Effector memory CD8-positive, alpha-beta T cell (primary cell): ENCODE measurements at regions not wholly inside any gene's neighbourhood (a gene's known extent, or its start where the extent isn't known, plus 50 kb on each side); places are given as distances from the start of the nearest gene placed in this dataset.

Experiments
- ATAC-seq: fragments of 150-1000 bp; cut with Tn5 transposase; replicated peaks from 2 replicates; pipeline ENCODE4 v1.10.0; 2021; ENCODE audit warnings: mild to moderate bottlenecking, moderate library complexity
- DNase-seq, 3 experiments: peaks; one replicate each; pipeline ENCODE4 v3.0.0; 2021
- H3K27ac Mint-ChIP-seq, 2 donors: one replicate each; pipeline ENCODE4 v1.8.0; 2022; ENCODE audit warnings: mild to moderate bottlenecking in 2 of 2, mixed read lengths in 2 of 2, moderate library complexity in 2 of 2
- H3K27me3 Mint-ChIP-seq, 2 donors: one replicate each; pipeline ENCODE4 v1.8.0; 2022; ENCODE audit warnings: mixed read lengths in 2 of 2
- H3K36me3 Mint-ChIP-seq: one replicate; pipeline ENCODE4 v1.8.0; 2022; ENCODE audit warnings: mild to moderate bottlenecking, moderate library complexity, mixed read lengths; ENCODE audit not compliant: insufficient read depth
- H3K4me1 Mint-ChIP-seq, 2 donors: one replicate each; pipeline ENCODE4 v1.8.0; 2022; ENCODE audit warnings: low read depth in 2 of 2, mixed read lengths in 2 of 2
- H3K4me3 Mint-ChIP-seq, 2 donors: one replicate each; pipeline ENCODE4 v1.8.0; 2022; ENCODE audit warnings: mild to moderate bottlenecking in 2 of 2, mixed read lengths in 2 of 2, moderate library complexity in 2 of 2
- H3K9me3 Mint-ChIP-seq, 2 donors: one replicate each; pipeline ENCODE4 v1.8.0; 2022; ENCODE audit warnings: mixed read lengths in 2 of 2

DNA sequence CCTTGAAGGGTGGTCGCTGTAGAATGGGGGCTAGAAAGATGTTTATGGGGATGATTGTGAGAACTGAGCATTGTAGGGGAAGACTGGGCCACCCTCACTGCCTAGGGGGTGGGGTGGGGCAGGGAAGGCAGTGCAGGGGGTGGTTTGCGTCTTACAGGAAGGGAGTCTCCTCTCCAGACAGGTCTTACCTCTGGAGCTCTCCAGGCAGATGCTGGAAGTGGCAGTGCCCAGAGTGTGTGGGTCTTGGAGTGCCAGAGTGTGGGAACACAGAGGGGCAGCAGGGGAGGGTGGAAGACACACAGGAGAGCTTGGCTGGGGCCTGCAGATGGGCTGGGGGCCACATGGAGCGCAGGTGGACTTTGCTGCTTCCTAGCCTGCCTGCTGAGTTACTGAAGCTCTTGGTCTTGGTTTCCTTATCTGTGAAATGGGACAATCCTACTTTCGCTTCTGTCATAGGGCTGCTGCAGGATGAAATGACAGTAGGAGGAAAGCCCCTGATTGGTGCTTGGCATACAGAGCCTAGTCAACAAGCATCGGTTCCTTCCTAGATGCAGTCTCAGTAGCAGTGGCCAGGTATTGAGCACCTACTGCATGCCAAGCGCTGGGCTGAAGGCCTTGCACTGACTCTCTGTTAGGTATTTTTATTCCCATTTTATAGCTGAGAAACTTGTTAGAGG lies 118.3 kb downstream of the SLC25A47 start:
- no peaks in the 10 kb centered on the region for H3K9me3 Mint-ChIP-seq
- DNase-seq, result no peak
- H3K36me3 Mint-ChIP-seq, result no peaks in the 10 kb centered on the region
- H3K4me1 Mint-ChIP-seq, result peaks cover 10 to 14% of the 10 kb centered on the region in 2 donors
- no peak overlapping the region for H3K4me3 Mint-ChIP-seq
- no peak for ATAC-seq
- H3K27me3 Mint-ChIP-seq, result no peaks in the 10 kb centered on the region
- peak overlapping the region; percentile 23 to 66 for H3K27ac Mint-ChIP-seq

DNA sequence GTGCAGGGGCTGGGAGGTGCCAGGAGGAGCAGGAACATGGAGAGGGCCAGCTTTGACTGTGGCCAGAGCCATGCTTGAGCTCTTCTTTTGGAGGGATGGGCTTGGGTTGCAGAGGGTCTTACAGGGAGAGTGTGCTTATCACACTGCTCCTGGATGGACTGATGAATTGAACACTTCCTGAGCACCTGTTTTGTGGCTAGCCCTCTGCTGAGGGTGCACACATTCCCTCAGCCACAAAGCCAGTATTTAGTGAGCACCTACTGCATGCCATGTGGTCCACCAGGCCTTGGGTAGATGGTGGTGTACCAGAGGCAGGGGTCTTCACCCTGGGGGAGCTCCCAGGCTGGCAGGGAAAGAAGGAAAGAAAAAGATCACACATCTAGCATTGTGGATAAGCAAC lies 118.9 kb downstream of the SLC25A47 start:
- no peaks in the 10 kb centered on the region for H3K27me3 Mint-ChIP-seq
- peaks cover 10 to 14% of the 10 kb centered on the region in 2 donors for H3K4me1 Mint-ChIP-seq
- ATAC-seq (no peak), DNase-seq (no peak)
- peak overlapping the region; percentile 23 to 66 for H3K27ac Mint-ChIP-seq
- H3K36me3 Mint-ChIP-seq, result no peaks in the 10 kb centered on the region
- H3K9me3 Mint-ChIP-seq, result no peaks in the 10 kb centered on the region
- no peak overlapping the region for H3K4me3 Mint-ChIP-seq

DNA sequence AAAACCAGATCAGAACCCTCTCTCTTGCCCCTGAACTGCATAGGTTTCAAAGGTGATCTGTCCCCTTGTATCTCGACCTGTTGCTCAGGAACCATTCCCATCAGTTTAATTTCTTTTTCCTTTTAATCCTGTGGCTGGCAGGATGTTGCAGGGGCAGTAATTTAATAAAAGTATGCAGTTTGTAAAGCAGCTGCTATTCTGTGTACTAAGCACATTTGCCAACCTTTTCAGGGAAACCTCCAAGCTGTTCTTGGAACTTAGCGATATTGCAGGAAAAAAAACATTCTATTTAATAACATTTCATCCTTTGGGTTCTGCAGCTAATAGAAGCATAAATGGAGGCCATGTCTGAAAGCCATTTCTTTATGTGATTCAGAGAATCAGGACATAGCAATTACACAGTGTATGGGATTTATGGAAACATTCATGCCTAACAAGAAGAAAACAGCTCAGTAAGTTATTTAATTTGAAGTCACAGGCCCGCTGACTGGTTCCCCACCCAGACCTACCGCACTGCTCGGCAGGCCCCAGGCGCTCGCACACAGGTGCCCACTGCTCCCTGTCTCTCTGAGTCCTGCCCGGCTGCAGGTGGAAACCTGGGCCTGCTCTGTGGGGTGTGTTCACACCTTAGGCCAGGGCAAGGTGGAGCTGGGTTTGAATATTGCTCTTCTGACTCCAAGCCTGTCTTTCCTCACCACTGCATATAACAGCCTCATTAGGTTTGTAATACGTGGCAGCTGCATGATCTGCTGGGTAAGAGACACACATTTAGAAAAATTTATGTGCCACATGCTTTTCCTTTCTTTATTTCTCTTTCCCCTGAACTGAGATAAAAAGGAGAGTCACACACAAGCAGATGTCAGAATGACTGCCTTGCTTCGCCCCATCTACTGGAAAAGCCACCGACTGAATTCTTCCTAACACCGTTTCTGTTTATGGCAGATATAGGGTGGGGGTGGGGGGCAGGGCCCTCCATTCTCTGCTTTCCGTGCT lies 119.7 kb downstream of the SLC25A47 start:
- Mint-ChIP-seq H3K36me3 (no peaks in the 10 kb centered on the region), H3K4me3 (no peak overlapping the region), H3K4me1 (peaks cover 8 to 14% of the 10 kb centered on the region in 2 donors), H3K27me3 (no peaks in the 10 kb centered on the region), H3K27ac (no peak overlapping the region), H3K9me3 (no peaks in the 10 kb centered on the region)
- ATAC-seq (no peak), DNase-seq (no peak)

DNA sequence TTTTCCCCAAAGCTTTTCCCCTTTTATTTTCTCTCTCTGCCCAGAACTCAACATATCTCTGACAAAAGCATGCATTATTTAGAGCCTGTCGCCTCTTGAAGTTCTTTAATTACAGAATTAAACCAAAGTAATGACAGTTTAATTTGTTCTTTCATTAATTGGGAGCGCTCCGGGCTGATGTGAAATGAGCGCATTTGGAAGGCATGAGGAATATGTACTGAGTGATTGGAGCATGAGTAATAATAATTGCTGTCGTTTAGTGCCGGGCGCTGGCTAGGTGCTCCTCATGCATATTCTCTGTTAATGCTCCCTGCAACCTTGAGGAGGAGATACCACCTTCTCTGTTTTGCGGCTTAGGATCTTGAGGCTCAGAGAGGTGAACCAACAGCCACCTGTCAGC lies 120.5 kb downstream of the SLC25A47 start:
- ATAC-seq, result no peak
- DNase-seq, result no peak
- no peak overlapping the region for H3K27ac Mint-ChIP-seq
- no peaks in the 10 kb centered on the region for H3K36me3 Mint-ChIP-seq
- no peaks in the 10 kb centered on the region for H3K9me3 Mint-ChIP-seq
- H3K4me3 Mint-ChIP-seq, result no peak overlapping the region
- no peaks in the 10 kb centered on the region for H3K27me3 Mint-ChIP-seq
- H3K4me1 Mint-ChIP-seq, result peaks cover 11 to 14% of the 10 kb centered on the region in 2 donors

DNA sequence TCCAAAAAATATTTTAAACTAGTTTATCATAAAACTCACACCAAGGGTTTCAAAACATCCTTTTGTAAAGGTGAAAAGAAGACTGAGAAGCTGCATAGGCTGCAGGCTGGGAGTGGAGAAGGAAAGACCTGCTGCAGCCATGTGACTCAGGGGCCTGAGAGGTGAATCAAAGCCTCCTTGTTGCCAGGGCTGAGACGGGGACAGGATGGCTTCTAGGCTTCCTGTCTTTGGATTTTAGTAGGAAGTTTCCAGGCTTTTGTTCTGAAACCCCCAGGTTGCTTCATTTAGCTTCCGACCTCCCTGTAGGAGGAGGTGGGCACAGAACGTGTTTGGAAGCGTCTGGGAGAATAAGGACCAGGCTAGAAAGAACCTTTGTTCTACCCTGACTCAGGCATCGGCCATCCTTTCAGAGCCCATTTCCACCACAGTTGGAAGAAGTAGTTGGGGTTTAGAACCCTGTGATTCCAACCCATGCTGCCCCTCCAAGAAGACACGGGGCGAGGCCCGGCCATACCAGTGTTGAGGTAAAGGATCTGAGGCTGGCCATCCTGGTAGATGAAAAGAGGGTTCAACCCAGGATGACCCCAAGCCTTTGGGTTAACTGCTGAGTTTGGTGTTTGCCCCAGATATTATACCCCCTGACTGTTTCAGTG lies 122.4 kb downstream of the SLC25A47 start:
- no peak overlapping the region for H3K27ac Mint-ChIP-seq
- H3K4me3 Mint-ChIP-seq, result no peak overlapping the region
- ATAC-seq, result no peak
- no peaks in the 10 kb centered on the region for H3K36me3 Mint-ChIP-seq
- no peaks in the 10 kb centered on the region for H3K27me3 Mint-ChIP-seq
- H3K4me1 Mint-ChIP-seq, result peaks cover 14 to 18% of the 10 kb centered on the region in 2 donors
- no peak for DNase-seq
- H3K9me3 Mint-ChIP-seq, result no peaks in the 10 kb centered on the region

DNA sequence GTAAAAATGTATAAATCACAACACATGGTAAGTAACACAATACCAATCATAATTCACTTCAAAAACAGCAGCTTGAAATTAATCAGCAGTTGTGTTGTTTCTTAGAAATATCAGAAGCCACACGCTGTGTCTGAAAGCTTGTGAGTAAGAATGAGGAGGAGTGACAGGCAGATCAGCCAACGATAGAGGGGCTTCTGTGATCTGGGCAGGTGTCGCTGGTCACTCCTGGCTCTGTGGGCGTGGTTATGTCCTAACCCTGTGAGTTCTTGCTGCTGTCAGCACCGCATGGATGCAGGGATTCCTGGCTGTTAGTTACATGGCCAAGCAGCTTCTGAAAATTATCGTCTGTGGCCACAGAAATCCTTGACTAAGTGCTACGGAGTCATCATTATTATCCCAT lies 123.4 kb downstream of the SLC25A47 start:
- no peaks in the 10 kb centered on the region for H3K9me3 Mint-ChIP-seq
- DNase-seq, result no peak
- peak overlapping the region in 1 of 2 donors; percentile 41 for H3K27ac Mint-ChIP-seq
- no peak overlapping the region for H3K4me3 Mint-ChIP-seq
- H3K4me1 Mint-ChIP-seq, result peaks cover 7 to 18% of the 10 kb centered on the region in 2 donors
- H3K36me3 Mint-ChIP-seq, result no peaks in the 10 kb centered on the region
- no peaks in the 10 kb centered on the region for H3K27me3 Mint-ChIP-seq
- no peak for ATAC-seq

DNA sequence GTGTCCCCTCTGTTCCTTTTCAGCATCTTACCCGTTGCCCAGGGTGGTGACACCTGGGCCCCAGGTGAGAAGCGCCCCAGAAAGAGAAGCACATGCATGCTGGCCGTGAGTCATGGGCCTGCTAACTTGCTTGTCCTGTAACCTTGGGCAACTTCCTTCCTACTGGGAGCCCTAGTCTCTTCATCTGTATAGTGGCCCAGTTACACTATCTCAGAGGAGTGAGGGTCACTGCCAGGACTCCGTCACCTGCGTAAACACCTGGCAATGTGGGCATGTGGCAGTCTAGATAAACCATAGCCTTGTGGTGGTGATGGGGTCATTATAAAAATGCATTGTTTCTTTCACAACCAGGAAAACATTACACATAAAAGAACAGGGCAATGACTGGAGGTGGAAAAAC lies 125.2 kb downstream of the SLC25A47 start:
- DNase-seq, result no peak
- no peak overlapping the region for H3K4me3 Mint-ChIP-seq
- no peak for ATAC-seq
- no peaks in the 10 kb centered on the region for H3K36me3 Mint-ChIP-seq
- no peak overlapping the region for H3K27ac Mint-ChIP-seq
- no peaks in the 10 kb centered on the region for H3K27me3 Mint-ChIP-seq
- H3K9me3 Mint-ChIP-seq, result no peaks in the 10 kb centered on the region
- peaks cover 7 to 10% of the 10 kb centered on the region in 2 donors for H3K4me1 Mint-ChIP-seq

DNA sequence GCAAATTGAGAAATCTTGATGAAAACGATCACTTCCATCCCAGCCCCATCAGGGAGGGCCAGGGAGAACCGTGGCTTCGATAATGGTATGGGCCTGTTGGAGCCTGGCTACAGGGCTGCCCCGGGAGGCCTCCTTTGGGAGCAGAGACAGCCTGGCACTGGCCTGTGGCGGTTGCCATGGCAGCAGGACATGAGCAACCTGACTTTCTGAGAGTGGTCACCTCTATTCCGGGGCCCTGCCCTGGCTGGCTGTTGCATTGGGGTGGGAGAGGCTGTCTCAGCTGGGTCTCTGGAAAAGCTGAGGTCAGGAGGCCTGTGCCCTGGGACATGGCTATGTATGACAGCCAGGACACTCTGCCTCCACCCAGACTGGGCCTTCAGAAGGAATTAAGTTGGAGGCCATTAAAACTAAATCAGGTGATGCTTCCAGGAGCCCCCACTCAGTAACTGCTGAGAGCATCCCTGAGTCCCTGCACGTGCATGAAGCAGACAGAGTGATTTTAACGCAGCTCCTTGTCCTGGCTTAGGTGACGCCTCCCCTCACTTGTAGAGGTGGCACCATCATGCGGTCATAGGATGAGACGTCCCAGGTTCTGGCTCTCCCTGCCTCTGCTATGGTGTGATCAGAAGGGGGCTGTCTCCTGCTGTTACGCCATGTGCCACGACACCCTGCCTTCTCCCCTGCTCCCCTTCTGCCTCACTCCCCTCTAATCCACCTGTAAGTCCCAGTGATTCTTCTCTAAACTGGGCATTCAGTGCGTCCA lies 126.3 kb downstream of the SLC25A47 start:
- Mint-ChIP-seq H3K4me1 (peaks cover 7 to 10% of the 10 kb centered on the region in 2 donors), H3K9me3 (no peaks in the 10 kb centered on the region), H3K27ac (peak overlapping the region in 1 of 2 donors; percentile 22), H3K4me3 (no peak overlapping the region), H3K27me3 (no peaks in the 10 kb centered on the region), H3K36me3 (no peaks in the 10 kb centered on the region)
- ATAC-seq (no peak), DNase-seq (no peak)

DNA sequence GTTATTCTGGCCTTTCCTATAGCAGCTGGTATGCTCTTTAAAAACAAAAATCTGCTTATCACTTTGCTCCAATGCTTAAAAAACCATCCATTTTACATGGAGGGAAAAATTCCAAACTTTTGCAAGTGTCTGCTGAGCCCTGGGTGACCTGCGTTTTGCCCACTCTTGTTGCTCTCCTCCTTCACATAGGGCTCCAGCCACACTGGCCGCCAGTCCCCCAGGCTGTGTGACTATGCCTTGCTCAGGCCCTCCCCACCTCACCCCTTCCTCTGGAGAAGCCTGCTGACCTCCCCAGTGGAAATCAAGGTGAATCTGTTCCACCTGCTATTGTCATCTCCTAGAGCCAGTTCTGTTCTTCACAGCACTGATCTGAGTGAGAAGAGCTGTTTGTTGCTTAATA lies 126.9 kb downstream of the SLC25A47 start:
- DNase-seq (no peak), ATAC-seq (no peak)
- Mint-ChIP-seq H3K9me3 (no peaks in the 10 kb centered on the region), H3K27ac (peak overlapping the region in 1 of 2 donors; percentile 22), H3K4me1 (peaks cover 7 to 10% of the 10 kb centered on the region in 2 donors), H3K27me3 (no peaks in the 10 kb centered on the region), H3K36me3 (no peaks in the 10 kb centered on the region), H3K4me3 (no peak overlapping the region)

DNA sequence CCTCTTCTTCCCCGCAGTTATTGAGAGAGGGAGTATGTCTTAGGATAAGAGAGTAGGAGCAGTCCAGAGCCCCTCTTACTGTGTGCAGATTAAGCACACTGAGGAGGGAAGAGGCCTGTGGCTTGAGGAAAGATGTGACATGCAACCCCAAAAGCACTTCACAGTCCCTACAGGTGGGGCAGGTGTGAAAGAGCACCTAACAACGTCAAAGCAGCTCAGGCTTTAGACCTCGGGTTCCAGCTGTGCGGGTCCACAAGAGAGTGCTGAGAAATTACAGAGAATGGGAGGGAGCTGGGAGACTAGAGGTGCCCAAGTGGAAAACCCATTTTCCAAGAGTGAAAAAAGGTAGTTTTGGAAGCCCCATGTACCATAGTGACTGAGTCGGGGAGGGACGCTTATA lies 127.6 kb downstream of the SLC25A47 start:
- Mint-ChIP-seq H3K9me3 (no peaks in the 10 kb centered on the region), H3K36me3 (no peaks in the 10 kb centered on the region), H3K27ac (no peak overlapping the region), H3K27me3 (no peaks in the 10 kb centered on the region), H3K4me1 (peaks cover 7 to 10% of the 10 kb centered on the region in 2 donors), H3K4me3 (no peak overlapping the region)
- DNase-seq (no peak), ATAC-seq (no peak)

DNA sequence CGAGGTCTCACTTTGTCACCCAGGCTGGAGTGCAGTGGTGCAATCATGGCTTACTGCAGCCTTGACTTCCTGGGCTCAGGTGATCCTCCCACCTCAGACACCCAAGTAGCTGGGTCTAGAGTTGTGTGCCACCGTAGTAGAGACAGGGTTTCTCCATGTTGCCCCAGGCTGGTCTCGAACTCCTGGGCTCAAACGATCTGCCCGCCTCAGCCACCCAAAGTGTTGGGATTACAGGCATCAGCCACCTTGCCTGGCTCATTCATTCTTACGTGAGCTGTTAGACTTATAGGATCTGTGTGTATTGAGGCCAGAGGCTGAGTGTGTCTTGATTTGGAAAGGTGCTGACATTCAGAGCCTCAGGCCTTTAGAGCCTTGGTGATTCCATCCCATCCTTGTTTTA lies 128.1 kb downstream of the SLC25A47 start:
- H3K4me1 Mint-ChIP-seq, result peaks cover 7 to 10% of the 10 kb centered on the region in 2 donors
- DNase-seq, result no peak
- H3K4me3 Mint-ChIP-seq, result no peak overlapping the region
- H3K27me3 Mint-ChIP-seq, result no peaks in the 10 kb centered on the region
- no peak overlapping the region for H3K27ac Mint-ChIP-seq
- ATAC-seq, result no peak
- H3K9me3 Mint-ChIP-seq, result no peaks in the 10 kb centered on the region
- H3K36me3 Mint-ChIP-seq, result no peaks in the 10 kb centered on the region

DNA sequence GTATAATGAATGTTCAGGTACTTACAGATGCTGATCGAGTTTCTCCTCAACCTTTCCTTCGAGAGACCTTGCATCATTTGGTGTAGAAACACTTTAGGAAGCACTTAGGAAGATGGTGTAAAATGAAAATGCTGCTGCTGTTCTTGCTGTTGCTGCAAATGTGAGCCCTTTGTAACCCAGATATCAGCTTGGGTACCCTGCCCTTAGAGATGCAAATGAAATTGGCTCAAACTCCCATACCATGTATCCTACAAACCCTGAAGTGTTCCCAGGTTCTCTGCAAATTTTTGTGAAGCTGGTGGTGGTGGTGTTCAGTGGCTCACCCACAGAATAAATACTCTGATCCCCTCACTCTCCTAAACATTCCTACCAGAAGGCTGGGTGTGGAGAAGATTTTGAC lies 130.8 kb downstream of the SLC25A47 start:
- Mint-ChIP-seq H3K27ac (no peak overlapping the region), H3K36me3 (no peaks in the 10 kb centered on the region), H3K27me3 (no peaks in the 10 kb centered on the region), H3K4me1 (peaks cover 5 to 7% of the 10 kb centered on the region in 2 donors), H3K4me3 (no peak overlapping the region), H3K9me3 (no peaks in the 10 kb centered on the region)
- ATAC-seq (no peak), DNase-seq (no peak)

DNA sequence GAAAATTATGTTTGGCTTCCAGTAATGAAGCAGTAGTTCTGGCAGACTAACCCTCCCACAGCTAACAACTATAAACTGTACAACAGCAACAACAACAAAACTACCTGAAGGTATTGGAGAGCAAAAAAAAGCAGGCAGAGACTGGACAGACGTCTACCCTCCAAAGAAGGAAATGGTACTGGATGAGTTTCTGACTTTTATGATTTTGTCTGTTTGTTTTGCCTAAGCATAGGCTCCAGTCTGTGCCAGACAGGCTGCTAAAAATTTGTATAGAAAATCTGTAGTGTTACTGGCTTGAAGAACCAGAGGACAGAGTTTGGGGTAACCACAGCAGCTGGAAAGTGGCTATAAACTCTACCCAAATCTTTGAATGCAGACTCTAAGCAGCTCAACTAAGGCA lies 131.3 kb downstream of the SLC25A47 start:
- peaks cover 5 to 7% of the 10 kb centered on the region in 2 donors for H3K4me1 Mint-ChIP-seq
- H3K4me3 Mint-ChIP-seq, result no peak overlapping the region
- H3K9me3 Mint-ChIP-seq, result no peaks in the 10 kb centered on the region
- H3K27me3 Mint-ChIP-seq, result no peaks in the 10 kb centered on the region
- no peak for DNase-seq
- ATAC-seq, result no peak
- no peak overlapping the region for H3K27ac Mint-ChIP-seq
- no peaks in the 10 kb centered on the region for H3K36me3 Mint-ChIP-seq
